ENCODE measurements at regions not wholly inside any gene's neighbourhood (a gene's known extent, or its start where the extent isn't known, plus 50 kb on each side); places are given as distances from the start of the nearest gene placed in this dataset.
"Not testable (repeated sequence)": the region's sequence is repeated elsewhere in the genome, so short reads cannot be mapped to it uniquely, and the experiment has no call there.

GRCh38 chr10:46217752-46218453, 68.9 kb upstream of the ANTXRL start:
- no peaks in the 10 kb centered on the region for H3K27me3 ChIP-seq
- no peaks in the 10 kb centered on the region for H3K4me1 ChIP-seq
- H3K4me3 ChIP-seq: no peak overlapping the region
- H3K36me3 ChIP-seq: no peaks in the 10 kb centered on the region
- no peak for DNase-seq
- TF ChIP-seq CTCF (IDR thresholded peaks at IDR 0.05): no peak
- no peak for TF ChIP-seq POLR2A (IDR thresholded peaks at IDR 0.05)
- H3K9me3 ChIP-seq: no peaks in the 10 kb centered on the region
- H3K27ac ChIP-seq: no peak overlapping the region

- no peak overlapping the region for H3K4me3 ChIP-seq
- TF ChIP-seq CTCF (IDR thresholded peaks at IDR 0.05) (no peak), POLR2A (IDR thresholded peaks at IDR 0.05) (no peak)
- H3K4me1 ChIP-seq: no peaks in the 10 kb centered on the region
- DNase-seq: no peak
- no peaks in the 10 kb centered on the region for H3K9me3 ChIP-seq
- no peaks in the 10 kb centered on the region for H3K27me3 ChIP-seq
- H3K36me3 ChIP-seq: no peaks in the 10 kb centered on the region
- no peak overlapping the region for H3K27ac ChIP-seq
Observed at GRCh38 chr10:46218921-46219320, 67.9 kb upstream of the ANTXRL start.

- not testable (repeated sequence) for H3K4me1 ChIP-seq, H3K9me3 ChIP-seq, H3K27ac ChIP-seq, H3K36me3 ChIP-seq, H3K4me3 ChIP-seq, H3K27me3 ChIP-seq, DNase-seq
Observed at GRCh38 chr10:46219431-46219990, 67.3 kb upstream of the ANTXRL start.

- DNase-seq: peak in 1 of 3 donors; percentile 19
- no peak for TF ChIP-seq CTCF (IDR thresholded peaks at IDR 0.05)
- TF ChIP-seq POLR2A (IDR thresholded peaks at IDR 0.05): no peak
- Histone ChIP-seq H3K36me3 (no peaks in the 10 kb centered on the region), H3K27me3 (no peaks in the 10 kb centered on the region), H3K9me3 (no peaks in the 10 kb centered on the region), H3K4me1 (no peaks in the 10 kb centered on the region), H3K4me3 (no peak overlapping the region), H3K27ac (no peak overlapping the region)
Observed at GRCh38 chr10:46220187-46220586, 66.6 kb upstream of the ANTXRL start.

GRCh38 chr10:46220872-46221538, 65.8 kb upstream of the ANTXRL start:
- Histone ChIP-seq H3K4me1 (no peaks in the 10 kb centered on the region), H3K27me3 (no peaks in the 10 kb centered on the region), H3K27ac (no peak overlapping the region), H3K36me3 (no peaks in the 10 kb centered on the region), H3K4me3 (no peak overlapping the region), H3K9me3 (no peaks in the 10 kb centered on the region)
- DNase-seq: peak in 1 of 3 donors; percentile 34
- no peak for TF ChIP-seq POLR2A (IDR thresholded peaks at IDR 0.05)
- no peak for TF ChIP-seq CTCF (IDR thresholded peaks at IDR 0.05)

- DNase-seq: no peak
- TF ChIP-seq CTCF (IDR thresholded peaks at IDR 0.05): no peak
- H3K4me3 ChIP-seq: no peak overlapping the region
- no peaks in the 10 kb centered on the region for H3K36me3 ChIP-seq
- no peaks in the 10 kb centered on the region for H3K4me1 ChIP-seq
- no peak overlapping the region for H3K27ac ChIP-seq
- H3K9me3 ChIP-seq: no peaks in the 10 kb centered on the region
- no peaks in the 10 kb centered on the region for H3K27me3 ChIP-seq
Observed at GRCh38 chr10:46222364-46222935, 64.3 kb upstream of the ANTXRL start.

Measured in Peyer's patch (tissue), 4 donors.